ENCODE measurements at regions not wholly inside any gene's neighbourhood (a gene's known extent, or its start where the extent isn't known, plus 50 kb on each side); places are given as distances from the start of the nearest gene placed in this dataset.

- TF ChIP-seq, protein P1, sequence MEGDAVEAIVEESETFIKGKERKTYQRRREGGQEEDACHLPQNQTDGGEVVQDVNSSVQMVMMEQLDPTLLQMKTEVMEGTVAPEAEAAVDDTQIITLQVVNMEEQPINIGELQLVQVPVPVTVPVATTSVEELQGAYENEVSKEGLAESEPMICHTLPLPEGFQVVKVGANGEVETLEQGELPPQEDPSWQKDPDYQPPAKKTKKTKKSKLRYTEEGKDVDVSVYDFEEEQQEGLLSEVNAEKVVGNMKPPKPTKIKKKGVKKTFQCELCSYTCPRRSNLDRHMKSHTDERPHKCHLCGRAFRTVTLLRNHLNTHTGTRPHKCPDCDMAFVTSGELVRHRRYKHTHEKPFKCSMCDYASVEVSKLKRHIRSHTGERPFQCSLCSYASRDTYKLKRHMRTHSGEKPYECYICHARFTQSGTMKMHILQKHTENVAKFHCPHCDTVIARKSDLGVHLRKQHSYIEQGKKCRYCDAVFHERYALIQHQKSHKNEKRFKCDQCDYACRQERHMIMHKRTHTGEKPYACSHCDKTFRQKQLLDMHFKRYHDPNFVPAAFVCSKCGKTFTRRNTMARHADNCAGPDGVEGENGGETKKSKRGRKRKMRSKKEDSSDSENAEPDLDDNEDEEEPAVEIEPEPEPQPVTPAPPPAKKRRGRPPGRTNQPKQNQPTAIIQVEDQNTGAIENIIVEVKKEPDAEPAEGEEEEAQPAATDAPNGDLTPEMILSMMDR (IDR thresholded peaks at IDR 0.05): no peak
- TF ChIP-seq POLR2A (IDR thresholded peaks at IDR 0.05): no peak
Measured at GRCh38 chr12:90828621-90829020, 126.4 kb downstream of the CCER1 start.
